Colonic mucosa (tissue), 4 donors: ENCODE measurements at regions not wholly inside any gene's neighbourhood (a gene's known extent, or its start where the extent isn't known, plus 50 kb on each side); places are given as distances from the start of the nearest gene placed in this dataset.
"Not testable (repeated sequence)": the region's sequence is repeated elsewhere in the genome, so short reads cannot be mapped to it uniquely, and the experiment has no call there.

Source experiments
- DNase-seq: peaks from one replicate; pipeline ENCODE4 v3.0.0-alpha.2; 2020
- H3K27ac ChIP-seq: fragments of 200-600 bp; one replicate; pipeline ENCODE4 v1.8.0; 2021
- H3K27me3 ChIP-seq: fragments of 200-600 bp; one replicate; pipeline ENCODE4 v1.8.0; 2021
- H3K36me3 ChIP-seq: fragments of 200-600 bp; one replicate; pipeline ENCODE4 v1.8.0; 2021
- H3K4me1 ChIP-seq: fragments of 200-600 bp; one replicate; pipeline ENCODE4 v1.8.0; 2021; ENCODE audit warnings: mild to moderate bottlenecking
- H3K4me3 ChIP-seq: fragments of 200-600 bp; one replicate; pipeline ENCODE4 v1.8.0; 2021
- H3K9ac ChIP-seq, 2 donors: one replicate each; pipeline ENCODE4 v1.7.0; 2013; ENCODE audit warnings: control low read depth in 2 of 2, low read depth in 2 of 2, low read length in 2 of 2
- H3K9me3 ChIP-seq: fragments of 200-600 bp; one replicate; pipeline ENCODE4 v1.8.0; 2021
- intact Hi-C: fragments of 100-400 bp; cut with DNase I; formaldehyde crosslinking; loops from one replicate; pipeline ENCODE4 v1.14.1; 2022
- TF ChIP-seq, protein P1 (sequence below): fragments of 200-600 bp; IDR thresholded peaks from one replicate; pipeline ENCODE4 v1.8.0; 2022; ENCODE audit warnings: antibody characterized with exemption, mild to moderate bottlenecking
- donor health status: healthy.
- donor health status: DM: no; HTN: no; CAD: no.
- donor health status: DM: no; HTN: no; CAD: no.

DNA sequence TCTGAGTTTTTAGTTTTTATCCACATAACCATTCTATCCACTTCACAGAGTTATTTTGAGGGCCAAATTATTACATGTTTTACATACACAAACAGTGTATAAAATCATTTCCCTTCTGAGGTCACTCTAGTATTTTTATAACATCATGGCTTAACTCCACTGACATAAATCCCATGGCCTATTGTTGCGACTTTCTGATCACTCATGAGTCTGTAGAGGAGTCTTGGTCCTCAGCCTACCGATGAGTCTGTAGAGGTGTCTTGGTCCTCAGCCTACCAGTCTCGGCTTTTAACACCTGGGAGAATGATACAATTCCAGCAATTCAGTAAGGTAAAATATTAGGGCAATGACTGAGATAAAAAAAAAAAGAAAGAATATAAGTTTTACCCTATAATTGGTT is 483.7 kb downstream of the USP25 start:
- no peaks in the 10 kb centered on the region for H3K9me3 ChIP-seq
- no peaks in the 10 kb centered on the region for H3K36me3 ChIP-seq
- TF ChIP-seq, protein P1, sequence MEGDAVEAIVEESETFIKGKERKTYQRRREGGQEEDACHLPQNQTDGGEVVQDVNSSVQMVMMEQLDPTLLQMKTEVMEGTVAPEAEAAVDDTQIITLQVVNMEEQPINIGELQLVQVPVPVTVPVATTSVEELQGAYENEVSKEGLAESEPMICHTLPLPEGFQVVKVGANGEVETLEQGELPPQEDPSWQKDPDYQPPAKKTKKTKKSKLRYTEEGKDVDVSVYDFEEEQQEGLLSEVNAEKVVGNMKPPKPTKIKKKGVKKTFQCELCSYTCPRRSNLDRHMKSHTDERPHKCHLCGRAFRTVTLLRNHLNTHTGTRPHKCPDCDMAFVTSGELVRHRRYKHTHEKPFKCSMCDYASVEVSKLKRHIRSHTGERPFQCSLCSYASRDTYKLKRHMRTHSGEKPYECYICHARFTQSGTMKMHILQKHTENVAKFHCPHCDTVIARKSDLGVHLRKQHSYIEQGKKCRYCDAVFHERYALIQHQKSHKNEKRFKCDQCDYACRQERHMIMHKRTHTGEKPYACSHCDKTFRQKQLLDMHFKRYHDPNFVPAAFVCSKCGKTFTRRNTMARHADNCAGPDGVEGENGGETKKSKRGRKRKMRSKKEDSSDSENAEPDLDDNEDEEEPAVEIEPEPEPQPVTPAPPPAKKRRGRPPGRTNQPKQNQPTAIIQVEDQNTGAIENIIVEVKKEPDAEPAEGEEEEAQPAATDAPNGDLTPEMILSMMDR: no peak

DNA sequence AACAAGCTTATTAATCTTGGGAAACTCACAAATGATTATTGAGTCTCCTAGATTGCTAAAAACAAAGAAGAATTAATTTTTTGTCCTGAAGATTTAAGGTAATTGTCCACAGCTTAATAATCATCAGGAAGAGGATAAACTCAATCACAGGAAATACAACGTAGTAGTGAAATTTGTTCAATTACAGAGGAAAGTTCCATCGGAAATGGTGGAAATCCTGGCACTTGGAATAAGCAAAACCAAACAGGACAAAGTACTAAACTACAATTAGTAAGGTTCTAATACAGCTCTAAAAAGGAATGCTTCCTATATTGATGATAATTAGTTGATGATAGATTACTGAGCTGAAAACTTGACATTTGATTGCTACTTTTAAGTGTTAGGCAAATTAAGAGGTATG is 485.4 kb downstream of the USP25 start:
- Histone ChIP-seq H3K36me3 (no peaks in the 10 kb centered on the region), H3K4me3 (no peak overlapping the region), H3K27ac (no peak overlapping the region), H3K27me3 (no peaks in the 10 kb centered on the region), H3K4me1 (no peaks in the 10 kb centered on the region), H3K9me3 (no peaks in the 10 kb centered on the region), H3K9ac (no peak overlapping the region)
- DNase-seq: no peak
- intact Hi-C loops: no loop called here
- TF ChIP-seq, protein P1: no peak

More for the DNA sequence above, 483.7 kb downstream of the USP25 start:
- Histone ChIP-seq H3K4me3 (no peak overlapping the region), H3K9ac (no peak overlapping the region), H3K4me1 (no peaks in the 10 kb centered on the region), H3K27me3 (no peaks in the 10 kb centered on the region), H3K27ac (no peak overlapping the region)
- no peak for DNase-seq
- intact Hi-C loops: no loop called here

DNA sequence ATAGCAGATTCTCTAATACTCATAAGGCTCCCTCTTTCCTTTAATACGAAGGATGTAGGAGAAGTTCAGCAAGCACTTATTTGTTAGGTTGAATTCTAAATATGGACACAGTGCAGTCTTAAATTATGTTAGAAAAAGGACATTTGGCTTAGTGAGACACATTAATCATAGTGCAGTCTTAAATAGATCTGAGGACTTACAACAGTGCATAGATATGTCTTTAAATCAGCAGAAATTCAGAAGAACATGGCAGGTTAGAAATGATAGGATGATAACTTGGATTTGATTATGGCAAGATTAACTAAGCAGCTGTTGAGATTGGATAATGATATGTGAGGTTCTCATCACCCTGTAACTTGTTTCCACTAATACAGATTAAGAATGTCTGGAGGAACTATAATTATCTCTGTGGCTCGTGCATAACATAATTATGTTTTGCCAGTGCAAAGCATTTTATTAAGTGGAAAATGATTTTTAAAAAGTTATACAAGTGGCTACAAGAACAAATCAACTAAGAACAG is 485.9 kb downstream of the USP25 start:
- Histone ChIP-seq H3K9me3 (no peaks in the 10 kb centered on the region), H3K27me3 (no peaks in the 10 kb centered on the region), H3K36me3 (no peaks in the 10 kb centered on the region), H3K4me3 (no peak overlapping the region), H3K4me1 (no peaks in the 10 kb centered on the region), H3K9ac (no peak overlapping the region), H3K27ac (no peak overlapping the region)
- no peak for DNase-seq
- intact Hi-C loops: no loop called here
- TF ChIP-seq, protein P1: no peak

DNA sequence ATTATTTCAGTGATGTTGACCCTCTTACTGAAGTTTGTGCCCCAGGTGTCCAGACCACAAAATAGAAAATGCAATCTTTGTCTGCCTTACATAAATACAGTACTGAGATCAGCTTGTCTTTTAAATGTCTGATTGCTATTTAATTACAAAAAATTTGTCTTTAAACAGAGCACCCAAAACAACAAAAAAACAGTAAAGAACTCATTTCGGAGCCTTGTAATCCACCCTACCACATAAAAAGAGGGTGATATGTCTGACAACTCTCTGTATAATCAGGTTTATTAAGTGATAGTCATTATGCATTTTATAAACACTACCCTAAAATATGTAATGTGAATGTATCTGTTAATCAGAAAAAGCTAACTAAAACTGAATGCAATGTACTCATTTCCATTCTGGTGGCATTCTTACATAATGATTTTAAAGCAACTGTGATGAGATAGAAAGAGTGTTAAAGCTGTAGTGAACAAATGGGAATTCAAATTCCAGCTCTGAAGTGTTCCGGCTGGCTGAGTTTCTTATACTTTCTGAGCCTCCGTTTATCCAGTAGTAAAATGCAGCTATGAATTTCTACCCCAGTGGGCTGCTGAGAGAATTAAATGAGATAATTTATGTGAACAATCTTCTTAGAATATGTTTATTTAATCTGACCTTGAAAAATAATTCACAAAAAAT is 486.6 kb downstream of the USP25 start:
- TF ChIP-seq, protein P1: no peak
- H3K9ac ChIP-seq: no peak overlapping the region
- no peak overlapping the region for H3K27ac ChIP-seq
- H3K4me1 ChIP-seq: no peaks in the 10 kb centered on the region
- no peak for DNase-seq
- no peaks in the 10 kb centered on the region for H3K36me3 ChIP-seq
- no peaks in the 10 kb centered on the region for H3K9me3 ChIP-seq
- no peaks in the 10 kb centered on the region for H3K27me3 ChIP-seq
- intact Hi-C loops: no loop called here
- H3K4me3 ChIP-seq: no peak overlapping the region

DNA sequence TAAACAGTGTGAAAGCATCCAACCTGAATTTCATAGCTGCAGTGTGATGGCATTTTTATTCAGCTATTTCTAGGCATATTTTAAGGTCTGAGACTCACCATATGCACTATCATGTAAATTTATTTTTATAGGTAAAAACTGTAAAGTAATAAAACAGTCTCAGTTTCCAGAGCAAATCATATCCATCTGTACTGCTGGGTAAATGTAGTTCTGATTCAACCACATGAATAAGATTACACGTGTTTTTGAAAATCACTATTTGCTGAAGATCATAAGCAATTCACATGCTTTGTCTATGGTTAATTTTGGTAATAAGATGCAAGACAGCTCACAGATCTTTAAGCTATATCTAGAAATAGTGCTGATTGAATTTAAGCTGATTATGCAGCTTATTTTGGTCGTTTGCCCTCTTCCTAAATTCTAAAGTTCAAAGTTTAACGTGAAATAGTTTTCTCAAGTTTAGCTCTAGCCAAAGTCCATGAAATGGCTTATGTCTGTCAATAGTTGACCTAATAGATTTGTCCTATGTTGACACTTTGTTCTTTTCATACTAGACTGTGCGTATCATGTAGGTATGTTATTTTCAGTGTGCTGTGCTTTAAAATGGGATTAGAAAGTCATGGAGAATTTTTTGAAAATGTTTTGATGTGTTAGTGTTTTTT is 489.0 kb downstream of the USP25 start:
- TF ChIP-seq, protein P1: no peak
- no peak for DNase-seq
- Histone ChIP-seq H3K9me3 (no peaks in the 10 kb centered on the region), H3K4me3 (no peak overlapping the region), H3K27me3 (no peaks in the 10 kb centered on the region), H3K36me3 (no peaks in the 10 kb centered on the region), H3K27ac (no peak overlapping the region), H3K9ac (no peak overlapping the region), H3K4me1 (no peaks in the 10 kb centered on the region)
- intact Hi-C loops: no loop called here

DNA sequence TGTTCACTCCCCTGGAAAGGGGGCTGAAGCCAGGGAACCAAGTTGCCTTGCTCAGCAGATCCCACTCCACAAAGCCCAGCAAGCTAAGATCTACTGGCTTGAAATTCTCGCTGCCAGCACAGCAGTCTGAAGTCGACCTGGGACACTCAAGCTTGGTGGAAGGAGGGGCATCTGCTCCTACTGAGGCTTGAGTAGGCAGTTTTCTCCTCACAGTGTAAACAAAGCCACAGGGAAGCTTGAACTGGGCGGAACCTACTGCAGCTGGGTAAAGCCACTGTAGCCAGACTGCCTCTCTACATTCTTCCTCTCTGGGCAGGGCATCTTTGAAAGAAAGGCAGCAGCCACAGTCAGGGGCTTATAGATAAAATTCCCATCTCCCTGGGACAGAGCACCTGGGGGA is 495.0 kb downstream of the USP25 start:
- H3K4me3 ChIP-seq, H3K4me1 ChIP-seq, H3K9ac ChIP-seq, H3K27ac ChIP-seq, intact Hi-C loops, H3K36me3 ChIP-seq, H3K9me3 ChIP-seq, H3K27me3 ChIP-seq, DNase-seq: not testable (repeated sequence)
